ENCODE measurements at regions not wholly inside any gene's neighbourhood (a gene's known extent, or its start where the extent isn't known, plus 50 kb on each side); places are given as distances from the start of the nearest gene placed in this dataset.
"Not testable (repeated sequence)": the region's sequence is repeated elsewhere in the genome, so short reads cannot be mapped to it uniquely, and the experiment has no call there.

- not testable (repeated sequence) for DNase-seq
Measured at GRCh38 chr1:190837200-190837599, 359.5 kb upstream of the BRINP3 start.

DNA sequence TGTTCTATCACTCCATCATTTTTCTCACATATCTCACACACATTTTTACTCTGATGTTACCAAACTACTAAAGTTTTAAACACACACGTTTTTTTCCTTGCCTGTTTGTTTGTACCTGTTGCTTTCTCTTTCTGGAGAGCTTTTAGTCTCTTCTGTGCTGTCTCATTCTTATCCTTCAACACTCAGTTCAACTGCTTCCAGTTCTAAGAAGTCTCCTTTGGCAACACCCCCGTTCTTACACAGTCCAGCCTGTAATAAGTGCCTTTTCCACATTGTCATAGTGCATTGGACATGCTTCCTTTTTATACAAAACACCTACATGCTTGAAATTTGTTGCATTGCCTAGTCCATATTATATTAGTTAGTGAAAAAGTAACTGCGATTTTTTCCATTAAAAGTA is 360.2 kb upstream of the BRINP3 start:
- no peak for DNase-seq

- peak; percentile 5 for DNase-seq
Measured at GRCh38 chr1:190847166-190847565, 369.5 kb upstream of the BRINP3 start.

DNA sequence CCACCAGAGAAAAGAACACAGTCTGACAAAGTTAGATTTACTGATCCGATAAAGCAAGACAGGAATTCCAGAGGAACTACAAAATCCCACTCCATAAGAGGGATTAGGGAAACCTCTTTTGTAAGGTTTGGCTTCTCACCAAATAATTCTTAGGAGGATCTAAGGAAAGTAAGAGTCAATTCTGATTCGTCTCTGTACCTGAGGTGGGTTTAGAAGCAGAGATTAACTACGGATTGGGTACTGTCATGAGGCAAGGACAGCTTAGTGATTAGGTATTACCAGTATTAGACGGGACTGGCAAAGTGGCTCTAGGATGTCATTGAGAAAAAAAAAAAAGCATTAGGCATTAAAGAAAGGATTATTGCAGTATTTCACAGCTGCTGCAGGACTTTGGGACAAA is 371.7 kb upstream of the BRINP3 start:
- no peak for DNase-seq

GRCh38 chr1:190852611-190853010 is 374.9 kb upstream of the BRINP3 start:
- DNase-seq, result peak; percentile 3

DNA sequence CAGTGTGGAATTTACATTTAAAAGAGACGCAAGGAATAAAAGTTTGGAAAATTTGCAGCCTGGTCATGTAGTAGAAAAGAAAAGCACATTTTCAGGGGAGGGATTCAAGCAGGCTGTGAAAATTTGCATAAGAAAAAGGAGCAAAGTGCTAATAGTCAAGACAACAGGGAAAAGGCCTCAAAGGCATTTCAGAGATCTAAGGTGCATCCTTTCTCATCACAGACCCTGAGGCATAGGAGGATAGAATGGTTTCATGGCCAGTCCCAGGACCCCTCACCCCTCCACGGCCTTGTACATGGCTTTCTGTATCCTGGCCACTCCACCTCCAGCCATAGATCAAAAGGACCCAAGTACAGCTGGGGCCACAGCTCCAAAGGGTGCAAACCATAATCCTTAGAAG is 380.5 kb upstream of the BRINP3 start:
- DNase-seq, result no peak

GRCh38 chr1:190864013-190864641 is 386.5 kb upstream of the BRINP3 start:
- no peak for DNase-seq

DNA sequence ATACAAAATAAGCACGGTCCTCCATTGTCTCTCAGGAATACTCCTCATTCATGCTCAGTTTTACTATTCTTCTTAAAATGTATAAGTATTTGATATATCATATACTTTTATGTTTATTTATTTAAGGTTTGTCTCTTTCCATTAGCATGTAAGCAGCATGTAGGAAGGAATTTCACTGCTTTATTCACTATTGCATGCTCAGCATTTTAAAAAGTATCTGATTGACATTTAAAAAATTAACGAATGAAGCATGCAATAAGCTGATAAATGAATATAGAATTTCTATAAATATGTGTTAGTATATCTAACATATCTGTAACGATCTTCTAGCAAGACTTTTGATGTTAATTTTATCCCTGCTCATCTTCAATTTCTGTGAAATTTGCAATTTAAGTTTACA is 402.7 kb upstream of the BRINP3 start:
- no peak for DNase-seq

DNA sequence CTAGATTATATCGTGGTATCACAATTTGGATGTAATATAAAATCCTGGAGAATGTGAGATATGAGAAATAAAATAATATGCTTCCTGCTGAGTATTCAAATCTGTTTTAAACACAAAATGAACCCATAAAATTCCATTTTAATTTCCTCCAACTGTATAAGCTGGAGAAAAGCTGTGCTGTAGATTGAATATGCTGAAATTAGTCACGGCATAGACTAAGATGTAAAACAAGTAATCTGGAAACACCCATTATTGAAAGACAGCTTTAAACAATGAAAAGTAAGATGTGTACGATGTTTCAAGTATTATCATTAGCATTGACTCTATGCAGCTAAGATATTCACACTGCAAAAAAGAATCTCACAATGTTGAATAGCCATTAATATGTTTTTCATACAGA is 403.4 kb upstream of the BRINP3 start:
- DNase-seq, result no peak

GRCh38 chr1:190897233-190897632 is 419.6 kb upstream of the BRINP3 start:
- DNase-seq, result no peak

DNA sequence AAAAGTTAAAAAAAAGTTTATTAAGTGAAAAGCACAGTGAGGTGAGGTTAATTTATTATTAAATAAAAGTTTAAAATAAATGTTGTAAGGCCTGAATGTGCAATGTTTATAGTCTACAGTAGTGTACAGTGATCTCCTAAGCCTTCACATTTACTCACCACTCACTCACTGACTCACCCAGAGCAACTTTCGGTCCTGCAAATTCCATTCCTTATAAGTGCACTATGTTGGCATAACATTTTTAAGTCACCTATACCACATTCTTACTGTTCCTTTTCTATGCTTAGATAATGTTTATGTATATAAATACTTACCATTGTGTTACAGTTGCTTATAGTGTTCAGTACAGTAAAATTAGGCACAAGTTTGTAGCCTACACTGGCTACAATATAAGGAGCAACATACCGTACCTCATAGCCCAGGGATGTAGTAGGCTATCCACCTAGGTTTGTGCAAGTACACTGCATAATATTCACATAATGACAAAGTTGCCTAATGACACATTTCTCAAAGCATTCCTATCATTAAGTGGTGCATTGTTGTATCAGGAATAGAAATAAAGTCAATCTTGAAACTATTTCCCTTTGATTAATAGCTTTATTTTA is 426.5 kb upstream of the BRINP3 start:
- DNase-seq, result peak; percentile 89

DNA sequence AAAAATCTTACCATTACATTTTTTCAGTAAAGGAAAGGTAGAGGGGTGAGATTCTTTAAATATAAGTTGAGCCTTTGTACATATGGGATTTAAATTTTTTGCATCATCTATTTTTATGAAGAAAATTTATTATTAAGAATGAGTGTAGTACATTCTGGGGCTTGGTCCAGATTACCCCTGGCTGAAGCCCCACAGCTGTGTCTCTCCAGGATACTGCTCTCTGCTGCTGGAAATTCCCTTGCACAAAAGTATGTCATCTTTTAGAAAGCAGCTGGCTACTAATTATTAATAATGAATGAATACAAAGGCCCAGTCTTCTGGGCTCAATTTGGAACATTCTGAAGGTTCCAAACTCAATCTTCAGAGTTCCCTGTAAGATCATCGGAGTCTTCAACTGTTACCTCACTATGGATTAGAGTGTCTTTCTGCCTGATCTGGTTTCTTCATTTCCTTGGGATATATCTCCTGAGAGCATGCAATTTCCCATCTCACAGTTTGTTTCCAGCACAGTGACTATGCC is 428.6 kb upstream of the BRINP3 start:
- DNase-seq, result peak; percentile 39

DNA sequence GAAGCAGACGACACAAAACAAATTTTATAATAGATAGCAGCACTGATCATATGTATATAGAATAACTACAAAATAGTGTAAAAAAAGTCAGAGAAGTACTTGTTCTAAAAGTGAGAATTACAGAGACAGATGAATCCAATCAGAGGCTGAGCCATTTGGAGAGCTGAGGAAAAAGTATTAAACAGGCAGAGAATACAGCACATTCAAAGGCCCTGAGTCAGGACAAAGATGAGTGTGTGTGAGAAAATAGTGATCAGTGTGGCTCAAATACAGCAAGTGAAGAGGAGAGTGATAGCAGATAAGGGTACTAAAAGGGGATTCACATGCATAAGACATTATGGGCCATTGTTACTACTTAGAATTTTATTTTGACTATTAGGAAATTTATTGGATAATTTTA is 430.6 kb upstream of the BRINP3 start:
- DNase-seq, result peak; percentile 38

GRCh38 chr1:190908691-190909090 is 431.0 kb upstream of the BRINP3 start:
- peak; percentile 60 for DNase-seq

GRCh38 chr1:190935925-190936324 is 458.3 kb upstream of the BRINP3 start:
- no peak for DNase-seq

DNA sequence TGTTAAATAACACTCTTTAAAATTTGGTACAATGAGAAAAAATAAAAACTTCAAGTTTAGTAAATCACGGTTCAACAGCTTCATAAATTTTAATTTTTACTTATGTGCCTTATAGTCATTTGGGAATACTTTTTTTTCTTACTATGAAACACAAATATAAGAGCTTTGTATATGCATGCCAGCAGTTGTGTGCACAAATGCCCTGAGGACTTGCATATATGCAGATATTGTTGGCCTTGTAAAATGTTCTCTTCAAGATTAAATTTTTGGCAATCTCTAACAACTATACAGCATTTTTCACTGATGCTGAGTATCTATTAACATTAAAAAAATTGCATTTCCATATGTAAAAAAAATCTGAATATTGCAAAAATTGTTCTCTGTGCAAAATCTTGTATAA is 458.7 kb upstream of the BRINP3 start:
- no peak for DNase-seq

GRCh38 chr1:190940951-190941350 is 463.3 kb upstream of the BRINP3 start:
- no peak for DNase-seq

DNA sequence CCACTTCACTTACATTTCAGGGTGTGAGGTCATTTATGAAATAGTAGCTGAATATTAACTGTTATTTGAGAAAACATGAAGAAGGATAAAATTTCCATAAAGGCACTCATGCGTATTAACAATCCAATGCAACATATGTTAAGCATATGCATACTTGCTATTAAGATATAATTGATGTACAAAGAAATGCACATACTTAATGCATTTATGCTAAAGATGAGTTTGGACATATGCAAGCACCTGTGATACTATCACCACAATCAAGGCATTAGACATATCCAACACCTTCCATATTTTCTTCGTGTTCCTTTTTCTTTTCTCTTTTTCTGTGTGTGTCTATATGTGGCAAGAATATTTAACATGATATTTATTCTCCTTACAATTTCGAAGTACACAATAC is 464.8 kb upstream of the BRINP3 start:
- DNase-seq, result no peak

DNA sequence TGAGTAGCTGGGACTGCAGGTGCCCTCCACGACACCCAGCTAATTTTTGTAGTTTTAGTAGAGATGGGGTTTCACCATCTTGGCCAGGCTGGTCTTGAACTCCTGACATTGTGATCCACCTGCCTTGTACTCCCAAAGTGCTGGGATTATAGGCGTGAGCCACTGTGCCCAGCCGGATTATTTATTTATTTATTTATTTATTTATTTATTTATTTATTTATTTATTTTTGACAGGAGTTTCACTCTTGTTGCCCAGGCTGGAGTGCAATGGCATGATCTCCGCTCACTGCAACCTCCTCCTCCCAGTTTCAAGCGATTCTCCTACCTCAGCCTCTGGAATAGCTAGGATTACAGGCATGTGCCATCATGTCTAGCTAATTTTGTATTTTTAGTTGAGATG is 466.1 kb upstream of the BRINP3 start:
- DNase-seq, result not testable (repeated sequence)

DNA sequence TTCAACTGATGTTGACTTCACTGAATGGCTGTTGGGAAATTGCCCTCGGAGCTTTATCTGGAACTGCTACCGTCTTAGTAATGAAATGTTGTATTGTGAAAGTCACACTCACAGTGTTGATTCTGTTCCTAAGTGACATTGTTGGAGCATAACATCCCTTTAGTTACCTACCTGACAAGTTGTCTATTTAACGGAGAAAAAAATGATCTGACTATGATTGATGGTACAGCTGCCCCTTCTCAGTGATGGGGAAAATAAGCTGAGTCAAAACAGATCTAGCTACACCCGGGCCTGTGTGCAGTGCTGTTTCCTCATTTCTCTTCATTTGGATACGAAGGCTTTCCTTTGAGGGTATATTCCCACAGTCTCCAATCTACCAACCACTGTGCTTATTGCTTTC is 472.3 kb upstream of the BRINP3 start:
- no peak for DNase-seq

- DNase-seq, result no peak
Measured at GRCh38 chr1:190957565-190957964, 479.9 kb upstream of the BRINP3 start.

DNA sequence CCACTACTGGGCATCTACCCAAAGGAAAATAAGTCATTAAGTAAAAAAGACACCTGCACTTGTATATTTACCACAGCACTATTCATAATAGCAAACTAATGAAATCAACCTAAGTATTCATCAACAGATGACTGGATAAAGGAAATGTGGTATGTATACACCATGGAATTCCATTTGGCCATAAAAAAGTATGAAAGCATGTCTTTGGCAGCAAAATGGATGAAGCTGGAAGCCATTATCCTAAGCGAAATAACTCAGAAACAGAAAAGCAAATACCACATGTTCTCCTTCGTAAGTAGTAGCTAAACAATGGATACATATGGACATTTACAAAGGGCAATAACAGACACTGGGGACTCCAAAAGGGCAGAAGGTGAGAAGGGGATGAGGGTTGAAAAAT is 485.7 kb upstream of the BRINP3 start:
- peak; percentile 25 for DNase-seq

DNA sequence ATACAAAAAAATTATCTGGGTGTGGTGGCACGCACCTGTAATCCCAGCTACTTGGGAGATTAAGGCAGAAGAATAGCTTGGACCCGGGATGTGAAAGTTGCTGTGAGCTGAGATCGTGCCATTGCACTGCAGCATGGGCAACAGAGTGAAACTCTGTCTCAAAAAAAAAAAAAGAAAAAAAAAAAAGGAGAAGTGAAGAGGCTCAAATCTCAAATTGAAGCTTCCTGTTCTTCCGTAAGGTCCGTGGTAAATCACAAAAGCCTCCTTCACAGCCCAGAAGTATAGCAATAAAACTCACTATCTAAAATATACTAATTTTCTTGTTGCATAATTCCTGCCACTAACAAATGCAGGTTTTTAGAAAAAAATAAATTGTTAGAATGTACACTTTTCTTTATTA is 498.2 kb upstream of the BRINP3 start:
- no peak for DNase-seq

GRCh38 chr1:191002768-191003167 is 525.1 kb upstream of the BRINP3 start:
- DNase-seq, result no peak

- DNase-seq, result no peak
Measured at GRCh38 chr1:191016765-191017164, 539.1 kb upstream of the BRINP3 start.
